HS-5 (cell line): ENCODE measurements at regions not wholly inside any gene's neighbourhood (a gene's known extent, or its start where the extent isn't known, plus 50 kb on each side); places are given as distances from the start of the nearest gene placed in this dataset.
"Not testable (repeated sequence)": the region's sequence is repeated elsewhere in the genome, so short reads cannot be mapped to it uniquely, and the experiment has no call there.

Source experiments
- DNase-seq: peaks from one replicate; pipeline ENCODE4 v3.0.0-alpha.2; 2012; ENCODE audit warnings: low read depth

DNA sequence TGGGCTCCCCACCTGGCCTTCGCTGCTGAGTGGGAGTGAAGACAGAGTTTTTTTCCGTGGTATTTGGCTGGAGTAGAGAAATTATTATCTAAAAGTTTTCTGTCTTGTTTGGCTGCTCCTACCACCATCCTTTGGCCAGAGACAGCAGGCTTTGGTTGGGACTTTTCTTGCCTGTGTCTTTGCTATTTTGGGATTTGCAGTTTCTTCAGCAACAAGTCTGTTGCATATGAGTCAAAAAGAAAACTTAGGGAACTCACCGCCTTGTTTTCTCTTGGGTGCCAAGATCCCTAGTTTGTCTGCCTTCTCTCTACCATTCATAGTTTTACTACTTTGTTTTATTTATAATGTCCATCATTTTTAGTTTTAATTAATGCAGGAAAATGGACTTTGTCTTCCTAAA lies 683.8 kb downstream of the DOK5 start:
- DNase-seq = no peak

GRCh38 chr20:55158446-55158845 lies 683.1 kb downstream of the DOK5 start:
- no peak for DNase-seq

DNA sequence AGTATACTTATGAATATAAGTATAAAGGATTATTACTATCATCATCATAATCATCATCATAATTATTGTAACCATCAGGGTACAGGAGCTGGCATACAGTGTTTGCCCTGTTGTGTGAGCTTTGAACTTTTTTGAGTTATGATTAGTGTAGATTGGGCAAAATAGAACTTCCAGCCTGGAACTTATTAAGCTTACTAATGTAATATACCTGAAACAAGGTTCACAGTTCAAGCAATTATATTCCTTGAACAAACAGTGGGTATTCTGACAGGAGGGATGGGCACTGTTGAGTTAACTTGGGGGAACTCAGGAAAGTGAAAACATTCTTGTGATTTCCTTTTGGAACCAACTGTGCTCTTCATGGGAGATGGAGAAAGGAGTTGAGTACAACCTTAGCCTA lies 680.0 kb downstream of the DOK5 start:
- no peak for DNase-seq

GRCh38 chr20:55153001-55153645 lies 677.7 kb downstream of the DOK5 start:
- DNase-seq = no peak

- DNase-seq = no peak
Observed at GRCh38 chr20:55151171-55151570, 675.8 kb downstream of the DOK5 start.

DNA sequence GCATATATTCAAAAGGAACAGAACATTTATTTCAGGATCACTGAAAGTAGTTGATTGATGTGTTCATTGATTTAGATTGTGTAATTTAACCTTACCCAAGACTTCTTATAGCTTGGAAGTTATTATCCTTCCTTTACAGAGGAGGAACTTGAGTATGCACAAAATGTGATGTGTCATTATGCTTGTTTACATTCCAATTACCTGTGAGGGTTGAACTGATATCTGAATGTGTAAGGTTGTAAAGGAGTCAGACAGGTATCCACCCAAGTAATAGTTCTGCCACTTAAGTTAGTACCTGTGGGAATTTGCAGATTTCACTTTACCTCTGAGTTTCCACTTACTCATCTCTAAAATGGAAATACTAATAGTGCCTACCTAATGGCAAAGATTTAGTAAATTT lies 668.2 kb downstream of the DOK5 start:
- no peak for DNase-seq

- no peak for DNase-seq
Observed at GRCh38 chr20:55142932-55143331, 667.5 kb downstream of the DOK5 start.

GRCh38 chr20:55140631-55141030 lies 665.2 kb downstream of the DOK5 start:
- no peak for DNase-seq

- no peak for DNase-seq
Observed at GRCh38 chr20:55139173-55139765, 663.9 kb downstream of the DOK5 start.

DNA sequence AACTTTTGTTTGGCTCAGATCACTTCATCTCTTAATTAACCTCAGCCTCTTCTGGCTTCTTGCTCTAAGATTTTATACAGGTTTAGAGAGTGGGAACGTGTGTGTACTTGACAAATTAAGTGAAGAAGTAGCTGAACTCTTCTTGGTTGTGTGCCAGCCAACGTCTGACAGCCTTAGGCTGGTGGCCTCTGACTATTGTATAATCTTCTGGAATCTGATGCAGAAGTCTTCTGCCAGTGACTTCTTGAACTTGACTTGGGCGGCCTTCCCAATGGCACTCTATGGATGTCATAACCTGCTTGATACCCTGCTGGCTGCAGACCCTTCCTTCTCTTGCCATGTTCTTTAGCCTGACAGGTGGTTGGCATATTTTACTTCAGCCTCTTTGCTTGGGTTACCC lies 660.5 kb downstream of the DOK5 start:
- DNase-seq = no peak

GRCh38 chr20:55132523-55132922 lies 657.1 kb downstream of the DOK5 start:
- no peak for DNase-seq

- not testable (repeated sequence) for DNase-seq
Observed at GRCh38 chr20:55117577-55117976, 642.2 kb downstream of the DOK5 start.

DNA sequence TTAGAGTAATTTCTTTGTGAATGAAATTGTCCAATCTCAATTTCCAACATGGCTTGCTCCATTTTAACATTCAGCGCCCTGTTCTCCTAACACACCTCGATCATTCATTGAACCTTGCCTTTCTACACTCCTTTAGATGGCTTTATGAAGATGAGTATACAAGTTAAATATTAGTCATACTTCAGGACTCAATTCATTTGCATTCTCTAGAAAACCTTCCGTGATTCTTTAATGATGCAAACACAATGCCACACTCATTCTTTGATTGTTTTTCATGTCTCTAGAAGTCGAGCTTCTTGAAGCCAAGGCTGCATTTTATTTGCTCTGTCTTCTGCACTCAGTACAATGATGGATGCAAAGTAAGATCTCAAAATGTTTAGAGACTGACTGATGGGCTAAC lies 641.2 kb downstream of the DOK5 start:
- DNase-seq = no peak

GRCh38 chr20:55103188-55103587 lies 627.8 kb downstream of the DOK5 start:
- DNase-seq = no peak

DNA sequence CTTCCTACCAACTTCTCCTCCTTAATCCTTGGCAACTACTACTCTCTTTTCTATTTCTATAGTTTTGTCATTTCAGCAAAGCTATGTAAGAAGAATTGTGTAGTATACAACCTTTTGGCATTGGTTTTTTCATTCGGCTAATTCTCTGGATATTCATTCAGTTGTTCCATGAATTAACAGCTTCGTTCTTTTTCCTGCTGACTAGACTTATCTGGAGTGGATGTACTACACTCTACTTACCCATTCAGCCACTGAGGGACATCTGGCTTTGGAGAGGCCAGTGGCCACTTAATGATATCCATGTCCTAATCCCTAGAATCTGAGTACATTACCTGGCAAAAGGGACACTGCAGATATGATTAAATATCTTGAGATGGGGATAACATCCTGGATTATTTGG lies 623.9 kb downstream of the DOK5 start:
- no peak for DNase-seq

DNA sequence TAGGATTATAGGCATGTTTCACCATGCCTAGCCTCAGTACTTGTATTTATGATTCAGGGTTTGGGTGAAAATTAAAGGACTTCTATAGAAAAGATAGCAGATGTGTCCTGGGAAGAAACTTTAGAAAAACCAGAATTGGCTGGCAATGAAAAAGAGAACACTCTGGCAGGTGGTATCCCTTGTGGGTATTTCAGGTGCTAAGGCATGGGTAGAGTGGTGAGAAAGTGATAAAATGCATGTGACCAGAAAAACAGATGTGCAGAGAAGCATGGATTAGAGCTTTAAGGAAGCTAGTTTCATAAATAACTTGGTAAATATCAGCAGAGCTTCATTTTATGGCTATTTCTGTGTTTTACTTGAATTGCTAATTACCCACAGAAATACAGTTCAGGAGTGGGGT lies 622.2 kb downstream of the DOK5 start:
- no peak for DNase-seq

DNA sequence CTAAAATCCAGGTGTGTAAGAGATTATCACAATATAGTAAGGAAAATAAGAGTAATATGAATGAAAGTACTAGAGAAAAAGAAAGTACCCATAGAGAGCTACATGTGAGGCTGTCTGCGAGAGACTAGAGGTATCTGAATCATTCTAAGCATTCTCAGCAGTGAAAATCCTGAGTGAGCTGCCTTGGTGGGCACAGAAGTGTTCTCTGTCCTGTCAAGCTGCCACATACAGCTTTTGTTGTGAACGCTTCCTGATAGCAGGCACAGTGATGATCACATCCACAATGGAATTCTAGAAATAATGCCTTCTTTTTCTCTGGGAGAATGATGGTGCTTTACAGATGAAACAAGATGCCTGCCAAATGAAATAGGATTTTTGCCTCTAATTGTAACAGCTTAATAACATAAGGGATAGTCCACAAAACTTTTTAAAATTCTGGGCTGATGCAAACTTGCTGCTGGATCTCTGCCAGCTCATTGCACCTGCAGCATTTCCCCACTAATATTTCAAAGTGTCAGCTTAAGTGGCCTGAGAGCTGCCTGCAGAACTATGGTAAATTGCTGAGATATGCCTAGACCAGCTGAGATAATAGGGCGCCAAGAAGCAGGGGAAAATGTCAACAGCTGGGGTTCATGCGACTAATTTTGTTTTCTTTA lies 620.5 kb downstream of the DOK5 start:
- no peak for DNase-seq

GRCh38 chr20:55094353-55094861 lies 619.0 kb downstream of the DOK5 start:
- no peak for DNase-seq

- DNase-seq = no peak
Observed at GRCh38 chr20:55090286-55090685, 614.9 kb downstream of the DOK5 start.

GRCh38 chr20:55086421-55086820 lies 611.0 kb downstream of the DOK5 start:
- no peak for DNase-seq

DNA sequence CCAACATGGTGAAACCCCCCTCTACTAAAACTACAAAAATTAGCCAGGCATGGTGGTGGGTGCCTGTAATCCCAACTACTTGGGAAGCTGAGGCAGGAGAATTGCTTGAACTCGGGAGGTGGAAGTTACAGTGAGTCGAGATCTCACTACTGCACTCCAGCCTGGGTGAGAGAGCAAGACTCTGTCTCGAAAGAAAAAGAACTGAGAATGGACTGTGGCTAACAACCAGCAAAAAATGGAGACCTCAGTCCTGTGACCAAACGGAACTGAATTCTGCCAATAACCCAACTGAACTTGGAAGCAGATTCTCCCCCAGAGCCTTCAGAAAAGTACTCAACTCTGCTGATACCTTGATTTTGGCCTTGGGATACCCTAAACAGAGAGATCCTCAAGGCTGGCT lies 604.5 kb downstream of the DOK5 start:
- no peak for DNase-seq

- not testable (repeated sequence) for DNase-seq
Observed at GRCh38 chr20:55074266-55074840, 599.0 kb downstream of the DOK5 start.

- DNase-seq = no peak
Observed at GRCh38 chr20:55070001-55070400, 594.6 kb downstream of the DOK5 start.
